NCI-H345 (cell line): ENCODE measurements at regions not wholly inside any gene's neighbourhood (a gene's known extent, or its start where the extent isn't known, plus 50 kb on each side); places are given as distances from the start of the nearest gene placed in this dataset.
"Not testable (repeated sequence)": the region's sequence is repeated elsewhere in the genome, so short reads cannot be mapped to it uniquely, and the experiment has no call there.

ENCODE experiments used
- DNase-seq: peaks from one replicate; lab custom pipeline; 2025; lab: John Stamatoyannopoulos, UW

- no peak for DNase-seq
Observed at GRCh38 chr14:105694961-105695360, 168.6 kb downstream of the TMEM121 start.

GRCh38 chr14:105696388-105696787, 170.0 kb downstream of the TMEM121 start:
- not testable (repeated sequence) for DNase-seq

GRCh38 chr14:105697414-105697813, 171.0 kb downstream of the TMEM121 start:
- DNase-seq = not testable (repeated sequence)

GRCh38 chr14:105697955-105698354, 171.6 kb downstream of the TMEM121 start:
- not testable (repeated sequence) for DNase-seq

GRCh38 chr14:105698940-105699556, 172.7 kb downstream of the TMEM121 start:
- DNase-seq = not testable (repeated sequence)

- not testable (repeated sequence) for DNase-seq
Observed at GRCh38 chr14:105699706-105700105, 173.3 kb downstream of the TMEM121 start.

- DNase-seq = not testable (repeated sequence)
Observed at GRCh38 chr14:105700146-105700545, 173.8 kb downstream of the TMEM121 start.

GRCh38 chr14:105700622-105701288, 174.4 kb downstream of the TMEM121 start:
- no peak for DNase-seq

GRCh38 chr14:105701456-105702274, 175.3 kb downstream of the TMEM121 start:
- DNase-seq = no peak

GRCh38 chr14:105702275-105702817, 176.0 kb downstream of the TMEM121 start:
- DNase-seq = no peak

GRCh38 chr14:105703044-105703665, 176.8 kb downstream of the TMEM121 start:
- DNase-seq = not testable (repeated sequence)

GRCh38 chr14:105704091-105704490, 177.7 kb downstream of the TMEM121 start:
- not testable (repeated sequence) for DNase-seq

GRCh38 chr14:105704492-105704891, 178.1 kb downstream of the TMEM121 start:
- DNase-seq = not testable (repeated sequence)

GRCh38 chr14:105705512-105705861, 179.1 kb downstream of the TMEM121 start:
- not testable (repeated sequence) for DNase-seq

- DNase-seq = not testable (repeated sequence)
Observed at GRCh38 chr14:105705862-105706700, 179.7 kb downstream of the TMEM121 start.

- not testable (repeated sequence) for DNase-seq
Observed at GRCh38 chr14:105706701-105707019, 180.3 kb downstream of the TMEM121 start.

GRCh38 chr14:105707099-105707498, 180.7 kb downstream of the TMEM121 start:
- DNase-seq = not testable (repeated sequence)

- DNase-seq = not testable (repeated sequence)
Observed at GRCh38 chr14:105707723-105708151, 181.4 kb downstream of the TMEM121 start.

GRCh38 chr14:105708251-105709134, 182.1 kb downstream of the TMEM121 start:
- DNase-seq = not testable (repeated sequence)
